ENCODE measurements at regions not wholly inside any gene's neighbourhood (a gene's known extent, or its start where the extent isn't known, plus 50 kb on each side); places are given as distances from the start of the nearest gene placed in this dataset.
"Not testable (repeated sequence)": the region's sequence is repeated elsewhere in the genome, so short reads cannot be mapped to it uniquely, and the experiment has no call there.

DNA sequence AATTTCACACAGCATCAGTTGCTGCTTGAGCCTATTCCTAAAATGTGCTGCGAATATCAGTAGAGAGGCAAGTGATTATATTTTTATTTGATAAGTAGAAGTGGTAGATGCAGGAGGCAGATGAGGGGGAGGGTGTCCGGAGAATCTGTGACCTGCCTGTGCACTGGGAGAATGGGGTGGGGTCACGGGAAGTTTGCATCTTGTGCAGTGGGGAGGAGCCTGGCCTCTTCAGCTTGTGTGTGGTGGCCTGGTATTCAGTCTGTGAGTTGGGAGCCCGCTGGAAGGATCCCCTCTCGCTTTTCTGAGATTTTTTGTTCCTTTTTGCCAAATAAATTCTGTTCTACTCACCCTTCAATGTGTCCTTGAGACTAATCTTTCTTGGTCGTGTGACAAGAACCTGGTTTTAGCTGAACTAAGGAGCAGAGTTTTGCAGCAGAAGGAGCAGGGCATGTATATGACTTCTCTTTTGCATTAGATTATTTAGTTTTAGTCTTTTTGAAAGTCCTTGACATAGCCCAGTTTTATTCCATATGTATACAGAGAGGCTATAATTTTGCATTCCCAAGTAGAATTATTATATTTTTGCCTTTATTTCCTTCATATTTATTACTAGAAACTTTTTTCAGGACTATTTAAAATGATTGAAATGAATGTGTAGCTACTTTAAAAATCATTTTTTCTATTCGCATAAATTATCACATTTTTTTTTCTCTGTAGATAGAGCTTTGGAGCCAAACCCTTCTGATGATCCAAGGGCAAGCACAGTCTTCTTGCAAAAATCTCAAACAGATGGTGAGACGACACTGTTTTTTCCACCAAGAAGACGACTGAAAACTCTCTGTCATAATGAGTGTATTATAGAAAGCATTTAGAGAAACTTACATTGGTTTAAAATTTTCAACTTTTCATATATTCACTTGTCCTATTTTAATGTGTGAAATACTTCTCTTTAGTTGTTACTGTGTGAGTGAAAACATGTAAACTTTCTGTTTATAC, 1257.2 kb downstream of the UQCRFS1 start:
- peaks cover 4% of the 10 kb centered on the region for H3K27me3 Mint-ChIP-seq (ENCODE audit: low read depth, poor library complexity)
- H3K4me3 Mint-ChIP-seq: no peak overlapping the region

GRCh38 chr19:27942607-27943006, 1270.3 kb downstream of the UQCRFS1 start:
- not testable (repeated sequence) for H3K4me1 Mint-ChIP-seq; DNase-seq; H3K36me3 Mint-ChIP-seq (ENCODE audit: low read depth); H3K27me3 Mint-ChIP-seq (ENCODE audit: low read depth, poor library complexity); H3K27ac Mint-ChIP-seq; H3K4me3 Mint-ChIP-seq
- peaks cover 61% of the 10 kb centered on the region for H3K9me3 Mint-ChIP-seq

More for the DNA sequence above, 1257.2 kb downstream of the UQCRFS1 start:
- DNase-seq: no peak
- TF ChIP-seq, protein P1, sequence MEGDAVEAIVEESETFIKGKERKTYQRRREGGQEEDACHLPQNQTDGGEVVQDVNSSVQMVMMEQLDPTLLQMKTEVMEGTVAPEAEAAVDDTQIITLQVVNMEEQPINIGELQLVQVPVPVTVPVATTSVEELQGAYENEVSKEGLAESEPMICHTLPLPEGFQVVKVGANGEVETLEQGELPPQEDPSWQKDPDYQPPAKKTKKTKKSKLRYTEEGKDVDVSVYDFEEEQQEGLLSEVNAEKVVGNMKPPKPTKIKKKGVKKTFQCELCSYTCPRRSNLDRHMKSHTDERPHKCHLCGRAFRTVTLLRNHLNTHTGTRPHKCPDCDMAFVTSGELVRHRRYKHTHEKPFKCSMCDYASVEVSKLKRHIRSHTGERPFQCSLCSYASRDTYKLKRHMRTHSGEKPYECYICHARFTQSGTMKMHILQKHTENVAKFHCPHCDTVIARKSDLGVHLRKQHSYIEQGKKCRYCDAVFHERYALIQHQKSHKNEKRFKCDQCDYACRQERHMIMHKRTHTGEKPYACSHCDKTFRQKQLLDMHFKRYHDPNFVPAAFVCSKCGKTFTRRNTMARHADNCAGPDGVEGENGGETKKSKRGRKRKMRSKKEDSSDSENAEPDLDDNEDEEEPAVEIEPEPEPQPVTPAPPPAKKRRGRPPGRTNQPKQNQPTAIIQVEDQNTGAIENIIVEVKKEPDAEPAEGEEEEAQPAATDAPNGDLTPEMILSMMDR (IDR thresholded peaks at IDR 0.05): no peak
- Mint-ChIP-seq H3K36me3 (ENCODE audit: low read depth) (no peaks in the 10 kb centered on the region), H3K9me3 (no peaks in the 10 kb centered on the region), H3K4me1 (no peaks in the 10 kb centered on the region), H3K27ac (no peak overlapping the region)

DNA sequence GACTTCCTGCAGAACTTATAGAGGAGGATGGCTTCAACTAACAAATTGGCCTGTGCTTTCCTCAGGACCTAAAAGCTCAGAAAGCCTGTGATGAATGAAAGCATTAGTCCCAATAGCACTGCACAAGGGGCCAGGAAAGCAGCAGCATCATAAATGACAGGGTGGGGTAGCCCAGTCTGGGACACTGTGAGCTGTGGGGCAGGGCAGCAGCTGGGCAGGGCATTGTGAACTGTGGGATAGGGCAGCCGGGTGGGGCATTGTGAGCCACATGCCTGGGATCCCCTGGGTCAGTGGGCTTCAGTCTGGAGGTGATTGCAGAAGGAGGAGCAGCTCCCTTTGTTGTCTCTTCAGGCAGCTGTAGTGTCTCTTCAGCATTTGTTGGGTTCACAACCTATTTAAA, 1276.8 kb downstream of the UQCRFS1 start:
- no peak for DNase-seq
- no peak overlapping the region for H3K4me3 Mint-ChIP-seq
- peaks cover 3% of the 10 kb centered on the region for H3K27me3 Mint-ChIP-seq (ENCODE audit: low read depth, poor library complexity)
- H3K27ac Mint-ChIP-seq: no peak overlapping the region
- TF ChIP-seq, protein P1 (IDR thresholded peaks at IDR 0.05): no peak
- H3K4me1 Mint-ChIP-seq: no peaks in the 10 kb centered on the region
- H3K36me3 Mint-ChIP-seq (ENCODE audit: low read depth): no peaks in the 10 kb centered on the region
- H3K9me3 Mint-ChIP-seq: peaks cover 47% of the 10 kb centered on the region

DNA sequence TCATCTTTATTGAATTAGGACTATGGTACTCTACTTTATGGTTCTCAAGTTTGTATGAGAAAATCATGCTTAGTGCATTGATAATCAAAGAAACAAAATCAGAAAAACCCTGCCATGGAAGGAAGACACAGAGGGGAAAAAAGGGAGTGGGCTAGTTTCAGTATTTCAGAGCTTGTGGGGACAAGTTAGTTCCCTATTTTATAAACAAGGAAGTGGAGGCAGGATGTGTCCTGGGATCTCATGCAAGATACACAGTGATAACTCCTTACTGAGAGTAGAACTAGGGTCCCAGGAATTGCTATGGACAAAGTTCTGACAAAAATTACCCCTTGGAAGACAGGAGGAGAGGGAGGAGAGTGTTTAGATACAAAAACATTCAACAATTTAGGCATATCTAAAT, 1277.3 kb downstream of the UQCRFS1 start:
- H3K27me3 Mint-ChIP-seq (ENCODE audit: low read depth, poor library complexity): peaks cover 3% of the 10 kb centered on the region
- no peak for DNase-seq
- peaks cover 51% of the 10 kb centered on the region for H3K9me3 Mint-ChIP-seq
- TF ChIP-seq, protein P1 (IDR thresholded peaks at IDR 0.05): no peak
- no peak overlapping the region for H3K27ac Mint-ChIP-seq
- H3K4me3 Mint-ChIP-seq: no peak overlapping the region
- H3K4me1 Mint-ChIP-seq: no peaks in the 10 kb centered on the region
- no peaks in the 10 kb centered on the region for H3K36me3 Mint-ChIP-seq (ENCODE audit: low read depth)

DNA sequence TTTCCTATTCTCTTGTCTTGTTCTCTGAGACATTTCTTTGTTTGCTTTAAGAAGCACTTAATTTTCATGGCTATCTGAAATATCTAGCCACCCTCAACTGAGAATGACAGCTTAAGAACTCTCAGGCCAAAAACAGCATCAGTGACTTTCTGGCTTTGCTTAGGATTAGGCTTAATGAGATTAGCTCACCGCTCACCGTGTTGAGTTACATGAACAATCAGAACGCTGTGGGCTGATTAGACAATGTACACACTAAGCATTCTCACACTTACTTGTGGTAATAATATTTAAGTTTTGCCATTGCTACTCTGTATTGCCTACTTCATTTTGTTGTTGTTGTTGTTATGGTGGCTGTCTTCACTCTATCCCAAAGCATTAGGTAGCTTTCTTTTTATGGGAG, 1283.6 kb downstream of the UQCRFS1 start:
- Mint-ChIP-seq H3K9me3 (peaks cover 56% of the 10 kb centered on the region), H3K27me3 (ENCODE audit: low read depth, poor library complexity) (peaks cover 3% of the 10 kb centered on the region), H3K36me3 (ENCODE audit: low read depth) (no peaks in the 10 kb centered on the region), H3K4me3 (no peak overlapping the region), H3K4me1 (no peaks in the 10 kb centered on the region), H3K27ac (no peak overlapping the region)
- TF ChIP-seq, protein P1 (IDR thresholded peaks at IDR 0.05): no peak
- no peak for DNase-seq

GRCh38 chr19:27925202-27925601, 1287.7 kb downstream of the UQCRFS1 start:
- H3K27ac Mint-ChIP-seq: no peak overlapping the region
- H3K27me3 Mint-ChIP-seq (ENCODE audit: low read depth, poor library complexity): no peaks in the 10 kb centered on the region
- no peaks in the 10 kb centered on the region for H3K4me1 Mint-ChIP-seq
- H3K4me3 Mint-ChIP-seq: no peak overlapping the region
- no peaks in the 10 kb centered on the region for H3K36me3 Mint-ChIP-seq (ENCODE audit: low read depth)
- TF ChIP-seq, protein P1 (IDR thresholded peaks at IDR 0.05): no peak
- H3K9me3 Mint-ChIP-seq: peaks cover 66% of the 10 kb centered on the region
- no peak for DNase-seq
